ENCODE measurements at regions not wholly inside any gene's neighbourhood (a gene's known extent, or its start where the extent isn't known, plus 50 kb on each side); places are given as distances from the start of the nearest gene placed in this dataset.
"Not testable (repeated sequence)": the region's sequence is repeated elsewhere in the genome, so short reads cannot be mapped to it uniquely, and the experiment has no call there.

DNA sequence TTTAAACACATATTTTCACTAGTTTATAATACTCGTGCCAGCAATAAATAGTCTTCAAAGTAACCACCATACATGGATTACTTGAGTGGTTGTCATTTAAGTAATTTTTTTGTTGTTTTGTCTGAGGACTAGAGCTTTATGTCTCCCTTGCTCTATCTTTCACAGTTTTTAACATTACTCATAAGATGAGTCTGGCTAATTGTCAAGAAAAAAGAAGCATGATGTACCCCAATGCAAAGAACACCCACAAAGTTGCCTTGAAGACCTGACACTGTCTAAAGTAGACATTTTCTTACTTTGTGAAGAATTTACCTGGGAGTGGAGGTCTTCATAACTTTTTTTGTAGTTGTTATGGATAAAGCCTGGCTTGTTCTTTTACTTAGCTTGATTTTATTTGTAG is 210.4 kb upstream of the BRINP3 start:
- Histone ChIP-seq H3K4me3 (ENCODE audit: low read length) (no peak overlapping the region), H2AFZ (ENCODE audit: low read depth, low read length) (no peak overlapping the region), H3K4me2 (ENCODE audit: low read length) (no peak overlapping the region), H3K27me3 (ENCODE audit: low read depth, low read length) (no peaks in the 10 kb centered on the region), H3K36me3 (replicated peaks; ENCODE audit: low read depth, low read length) (no peaks in the 10 kb centered on the region), H3K9ac (ENCODE audit: low read length) (no peak overlapping the region), H3K9me3 (ENCODE audit: insufficient read depth, low read length) (no peaks in the 10 kb centered on the region), H3K79me2 (ENCODE audit: low read length) (no peaks in the 10 kb centered on the region), H3K27ac (ENCODE audit: low read length) (no peak overlapping the region), H4K20me1 (ENCODE audit: insufficient read depth, low read length) (no peaks in the 10 kb centered on the region), H3K4me1 (ENCODE audit: low read length) (no peaks in the 10 kb centered on the region)
- no peak for TF ChIP-seq EZH2phosphoT487 (IDR thresholded peaks at IDR 0.05; ENCODE audit: low read depth)
- TF ChIP-seq, protein P1, sequence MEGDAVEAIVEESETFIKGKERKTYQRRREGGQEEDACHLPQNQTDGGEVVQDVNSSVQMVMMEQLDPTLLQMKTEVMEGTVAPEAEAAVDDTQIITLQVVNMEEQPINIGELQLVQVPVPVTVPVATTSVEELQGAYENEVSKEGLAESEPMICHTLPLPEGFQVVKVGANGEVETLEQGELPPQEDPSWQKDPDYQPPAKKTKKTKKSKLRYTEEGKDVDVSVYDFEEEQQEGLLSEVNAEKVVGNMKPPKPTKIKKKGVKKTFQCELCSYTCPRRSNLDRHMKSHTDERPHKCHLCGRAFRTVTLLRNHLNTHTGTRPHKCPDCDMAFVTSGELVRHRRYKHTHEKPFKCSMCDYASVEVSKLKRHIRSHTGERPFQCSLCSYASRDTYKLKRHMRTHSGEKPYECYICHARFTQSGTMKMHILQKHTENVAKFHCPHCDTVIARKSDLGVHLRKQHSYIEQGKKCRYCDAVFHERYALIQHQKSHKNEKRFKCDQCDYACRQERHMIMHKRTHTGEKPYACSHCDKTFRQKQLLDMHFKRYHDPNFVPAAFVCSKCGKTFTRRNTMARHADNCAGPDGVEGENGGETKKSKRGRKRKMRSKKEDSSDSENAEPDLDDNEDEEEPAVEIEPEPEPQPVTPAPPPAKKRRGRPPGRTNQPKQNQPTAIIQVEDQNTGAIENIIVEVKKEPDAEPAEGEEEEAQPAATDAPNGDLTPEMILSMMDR (IDR thresholded peaks at IDR 0.05; ENCODE audit: low read depth, low read length): no peak

DNA sequence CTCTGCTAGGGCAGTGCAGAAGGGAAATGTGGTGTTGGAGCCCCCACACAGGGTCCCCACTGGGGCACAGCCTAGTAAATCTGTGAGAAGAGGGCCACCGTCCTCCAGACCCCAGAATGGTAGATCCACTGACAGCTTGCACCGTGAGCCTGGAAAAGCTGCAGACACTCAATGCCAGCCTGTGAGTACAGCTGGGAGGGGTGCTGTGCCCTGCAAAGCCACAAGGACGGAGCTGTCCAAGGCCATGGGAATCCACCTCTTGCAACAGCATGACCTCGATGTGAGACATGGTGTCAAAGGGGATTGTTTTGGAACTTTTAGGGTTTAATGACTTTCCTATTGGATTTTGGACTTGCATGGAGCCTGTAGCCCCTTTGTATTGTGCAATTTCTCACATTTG is 220.8 kb upstream of the BRINP3 start:
- H3K4me1 ChIP-seq (ENCODE audit: low read length); H3K4me3 ChIP-seq (ENCODE audit: low read length); H3K9me3 ChIP-seq (ENCODE audit: insufficient read depth, low read length); H4K20me1 ChIP-seq (ENCODE audit: insufficient read depth, low read length); H3K36me3 ChIP-seq (replicated peaks; ENCODE audit: low read depth, low read length); H3K27ac ChIP-seq (ENCODE audit: low read length); H3K4me2 ChIP-seq (ENCODE audit: low read length); H3K79me2 ChIP-seq (ENCODE audit: low read length); H3K9ac ChIP-seq (ENCODE audit: low read length); H2AFZ ChIP-seq (ENCODE audit: low read depth, low read length); H3K27me3 ChIP-seq (ENCODE audit: low read depth, low read length): not testable (repeated sequence)

DNA sequence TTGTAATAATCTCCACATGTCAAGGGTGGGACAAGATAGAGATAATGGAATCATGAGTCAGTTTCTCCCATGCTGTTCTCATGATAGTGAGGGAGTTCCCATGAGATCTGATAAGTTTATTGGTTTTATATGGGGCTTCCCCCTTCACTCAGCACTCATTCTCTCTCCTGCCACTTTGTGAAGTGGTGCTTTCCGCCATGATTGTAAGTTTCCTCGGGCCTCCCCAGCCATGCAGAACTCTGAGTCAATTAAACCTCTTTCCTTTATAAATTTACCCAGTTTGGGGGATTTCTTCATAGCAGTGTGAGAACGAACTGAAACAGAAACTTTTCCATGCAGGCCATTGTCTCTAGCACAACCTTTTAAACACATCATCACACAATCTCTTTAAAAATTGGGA is 221.5 kb upstream of the BRINP3 start:
- H2AFZ ChIP-seq (ENCODE audit: low read depth, low read length): no peak overlapping the region
- no peaks in the 10 kb centered on the region for H3K27me3 ChIP-seq (ENCODE audit: low read depth, low read length)
- no peak overlapping the region for H3K4me3 ChIP-seq (ENCODE audit: low read length)
- no peak overlapping the region for H3K9ac ChIP-seq (ENCODE audit: low read length)
- no peaks in the 10 kb centered on the region for H3K4me1 ChIP-seq (ENCODE audit: low read length)
- no peak overlapping the region for H3K27ac ChIP-seq (ENCODE audit: low read length)
- no peaks in the 10 kb centered on the region for H3K9me3 ChIP-seq (ENCODE audit: insufficient read depth, low read length)
- H4K20me1 ChIP-seq (ENCODE audit: insufficient read depth, low read length): no peaks in the 10 kb centered on the region
- H3K36me3 ChIP-seq (replicated peaks; ENCODE audit: low read depth, low read length): no peaks in the 10 kb centered on the region
- TF ChIP-seq, protein P1 (IDR thresholded peaks at IDR 0.05; ENCODE audit: low read depth, low read length): no peak
- TF ChIP-seq EZH2phosphoT487 (IDR thresholded peaks at IDR 0.05; ENCODE audit: low read depth): no peak
- H3K79me2 ChIP-seq (ENCODE audit: low read length): no peaks in the 10 kb centered on the region
- no peak overlapping the region for H3K4me2 ChIP-seq (ENCODE audit: low read length)

DNA sequence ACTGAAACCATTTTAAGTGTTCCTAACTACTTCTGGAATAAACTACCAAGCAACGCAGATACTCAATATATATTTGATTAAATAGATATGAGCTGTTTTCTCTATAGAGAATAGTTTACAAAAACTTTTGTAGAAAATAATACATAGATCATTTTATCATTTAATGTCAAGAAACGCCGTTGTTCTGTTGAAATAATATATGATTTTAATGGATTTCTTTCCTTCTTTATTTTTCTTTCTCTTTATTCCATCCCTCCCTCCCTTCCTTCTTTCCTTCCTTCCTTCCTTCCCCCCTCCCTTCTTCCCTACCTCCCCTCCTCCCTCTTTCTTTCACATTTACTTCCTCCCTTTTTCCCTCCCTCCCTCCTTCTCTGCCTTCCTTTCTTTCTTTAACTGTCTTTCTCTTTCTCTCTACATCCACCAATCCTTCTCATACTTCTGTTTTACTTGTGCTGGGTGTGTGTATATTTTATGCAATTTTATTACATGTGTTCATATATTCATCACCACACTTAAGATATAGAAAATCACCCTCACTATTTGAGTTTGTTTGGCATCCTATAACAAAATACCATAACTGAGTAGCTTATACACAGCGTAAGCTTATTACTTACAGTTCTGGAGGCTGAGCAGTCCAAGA is 230.9 kb upstream of the BRINP3 start:
- Histone ChIP-seq H4K20me1 (ENCODE audit: insufficient read depth, low read length) (no peaks in the 10 kb centered on the region), H3K36me3 (replicated peaks; ENCODE audit: low read depth, low read length) (no peaks in the 10 kb centered on the region), H3K27me3 (ENCODE audit: low read depth, low read length) (no peaks in the 10 kb centered on the region), H3K4me1 (ENCODE audit: low read length) (no peaks in the 10 kb centered on the region), H3K27ac (ENCODE audit: low read length) (no peak overlapping the region), H3K4me3 (ENCODE audit: low read length) (no peak overlapping the region), H2AFZ (ENCODE audit: low read depth, low read length) (no peak overlapping the region), H3K9ac (ENCODE audit: low read length) (no peak overlapping the region), H3K79me2 (ENCODE audit: low read length) (no peaks in the 10 kb centered on the region), H3K4me2 (ENCODE audit: low read length) (no peak overlapping the region), H3K9me3 (ENCODE audit: insufficient read depth, low read length) (no peaks in the 10 kb centered on the region)
- TF ChIP-seq, protein P1 (IDR thresholded peaks at IDR 0.05; ENCODE audit: low read depth, low read length): no peak
- TF ChIP-seq EZH2phosphoT487 (IDR thresholded peaks at IDR 0.05; ENCODE audit: low read depth): no peak
